SK-N-SH treated with all-trans-retinoic acid at 6 μM for 48 hours (cell line): ENCODE measurements at regions not wholly inside any gene's neighbourhood (a gene's known extent, or its start where the extent isn't known, plus 50 kb on each side); places are given as distances from the start of the nearest gene placed in this dataset.

Source experiments
- ATAC-seq: fragments of 200-7000 bp; cut with Tn5 transposase; 3 replicates; pipeline ENCODE4 v1.9.1; 2020; ENCODE audit warnings: mild to moderate bottlenecking, moderate library complexity
- ARNTL ChIP-seq: fragments of 450-650 bp; formaldehyde crosslinking; IDR thresholded peaks from 2 replicates; pipeline ENCODE4 v1.5.0; 2020; ENCODE audit warnings: low read depth, mild to moderate bottlenecking, moderate library complexity, borderline replicate concordance
- BACH2 ChIP-seq: fragments of 250-450 bp; sonication (Bioruptor Pico); IDR thresholded peaks from 2 replicates; pipeline ENCODE4 v1.9.0; 2021; ENCODE audit warnings: mild to moderate bottlenecking, borderline replicate concordance
- CREB5 ChIP-seq: fragments of 250-450 bp; sonication (Bioruptor Pico); IDR thresholded peaks from 2 replicates; pipeline ENCODE4 v1.5.1; 2020; ENCODE audit warnings: low read depth, mild to moderate bottlenecking, moderate library complexity
- CSDC2 ChIP-seq: fragments of 250-450 bp; sonication (Bioruptor Pico); IDR thresholded peaks from 2 replicates; pipeline ENCODE4 v1.5.0; 2020; ENCODE audit warnings: mild to moderate bottlenecking, moderate library complexity
- CSRNP3 ChIP-seq: fragments of 250-450 bp; sonication (Bioruptor Pico); IDR thresholded peaks from 2 replicates; pipeline ENCODE4 v1.5.1; 2021; ENCODE audit warnings: mild to moderate bottlenecking, moderate library complexity
- GLIS3 ChIP-seq: fragments of 250-450 bp; sonication (Bioruptor Pico); IDR thresholded peaks from 2 replicates; pipeline ENCODE4 v1.5.0; 2020; ENCODE audit warnings: mild to moderate bottlenecking, moderate library complexity
- ISL1 ChIP-seq: fragments of 250-450 bp; sonication (Bioruptor Pico); IDR thresholded peaks from 2 replicates; pipeline ENCODE4 v2.1.2; 2022; ENCODE audit warnings: mild to moderate bottlenecking, moderate library complexity
- OSR1 ChIP-seq: fragments of 250-450 bp; sonication (Bioruptor Pico); IDR thresholded peaks from 2 replicates; pipeline ENCODE4 v1.8.0; 2022; ENCODE audit warnings: moderate library complexity, mild to moderate bottlenecking, inconsistent platforms
- PATZ1 ChIP-seq: fragments of 250-450 bp; sonication (Bioruptor Pico); IDR thresholded peaks from 2 replicates; pipeline ENCODE4 v1.8.0; 2020; ENCODE audit warnings: mild to moderate bottlenecking, moderate library complexity, borderline replicate concordance
- POU6F1 ChIP-seq: fragments of 250-450 bp; sonication (Bioruptor Pico); IDR thresholded peaks from 2 replicates; pipeline ENCODE4 v1.8.0; 2021; ENCODE audit warnings: low read depth, mild to moderate bottlenecking, moderate library complexity, borderline replicate concordance
- PPARA ChIP-seq: fragments of 250-450 bp; sonication (Bioruptor Pico); IDR thresholded peaks from 2 replicates; pipeline ENCODE4 v1.5.0; 2020; ENCODE audit warnings: mild to moderate bottlenecking, borderline replicate concordance
- RARB ChIP-seq: fragments of 250-450 bp; sonication (Bioruptor Pico); IDR thresholded peaks from 2 replicates; pipeline ENCODE4 v1.8.0; 2021; ENCODE audit warnings: mild to moderate bottlenecking, moderate library complexity
- SNAI2 ChIP-seq: fragments of 250-450 bp; sonication (Bioruptor Pico); IDR thresholded peaks from 2 replicates; pipeline ENCODE4 v1.5.0; 2020; ENCODE audit warnings: mild to moderate bottlenecking, moderate library complexity
- TCF4 ChIP-seq: fragments of 250-450 bp; sonication (Bioruptor Pico); IDR thresholded peaks from 2 replicates; pipeline ENCODE4 v1.8.0; 2021; ENCODE audit warnings: mild to moderate bottlenecking, moderate library complexity, borderline replicate concordance
- TOX ChIP-seq: fragments of 250-450 bp; sonication (Bioruptor Pico); IDR thresholded peaks from 2 replicates; pipeline ENCODE4 v1.8.0; 2021; ENCODE audit warnings: mild to moderate bottlenecking, moderate library complexity, borderline replicate concordance
- ZFP3 ChIP-seq: fragments of 250-450 bp; sonication (Bioruptor Pico); IDR thresholded peaks from 2 replicates; pipeline ENCODE4 v1.5.0; 2020; ENCODE audit warnings: mild to moderate bottlenecking, moderate library complexity
- ZNF565 ChIP-seq: fragments of 450-650 bp; formaldehyde crosslinking; conservative IDR thresholded peaks from 2 replicates; pipeline ENCODE4 v1.5.0; 2020; ENCODE audit warnings: low read depth, mild to moderate bottlenecking, moderate library complexity
- ZNF70 ChIP-seq: fragments of 450-650 bp; formaldehyde crosslinking; IDR thresholded peaks from 2 replicates; pipeline ENCODE4 v1.5.0; 2020; ENCODE audit warnings: mild to moderate bottlenecking, moderate library complexity
- ZNF8 ChIP-seq: fragments of 450-650 bp; formaldehyde crosslinking; IDR thresholded peaks from 2 replicates; pipeline ENCODE4 v1.5.0; 2020; ENCODE audit warnings: mild to moderate bottlenecking, moderate library complexity
- TF ChIP-seq, protein P1 (sequence below): fragments of 250-450 bp; sonication (Bioruptor Pico); IDR thresholded peaks from 2 replicates; pipeline ENCODE4 v1.5.0; 2020; ENCODE audit warnings: mild to moderate bottlenecking, moderate library complexity

- no peak for ATAC-seq
- no peak for TF ChIP-seq PATZ1 (CRISPR knock-in tag)
- TF ChIP-seq, protein P1, sequence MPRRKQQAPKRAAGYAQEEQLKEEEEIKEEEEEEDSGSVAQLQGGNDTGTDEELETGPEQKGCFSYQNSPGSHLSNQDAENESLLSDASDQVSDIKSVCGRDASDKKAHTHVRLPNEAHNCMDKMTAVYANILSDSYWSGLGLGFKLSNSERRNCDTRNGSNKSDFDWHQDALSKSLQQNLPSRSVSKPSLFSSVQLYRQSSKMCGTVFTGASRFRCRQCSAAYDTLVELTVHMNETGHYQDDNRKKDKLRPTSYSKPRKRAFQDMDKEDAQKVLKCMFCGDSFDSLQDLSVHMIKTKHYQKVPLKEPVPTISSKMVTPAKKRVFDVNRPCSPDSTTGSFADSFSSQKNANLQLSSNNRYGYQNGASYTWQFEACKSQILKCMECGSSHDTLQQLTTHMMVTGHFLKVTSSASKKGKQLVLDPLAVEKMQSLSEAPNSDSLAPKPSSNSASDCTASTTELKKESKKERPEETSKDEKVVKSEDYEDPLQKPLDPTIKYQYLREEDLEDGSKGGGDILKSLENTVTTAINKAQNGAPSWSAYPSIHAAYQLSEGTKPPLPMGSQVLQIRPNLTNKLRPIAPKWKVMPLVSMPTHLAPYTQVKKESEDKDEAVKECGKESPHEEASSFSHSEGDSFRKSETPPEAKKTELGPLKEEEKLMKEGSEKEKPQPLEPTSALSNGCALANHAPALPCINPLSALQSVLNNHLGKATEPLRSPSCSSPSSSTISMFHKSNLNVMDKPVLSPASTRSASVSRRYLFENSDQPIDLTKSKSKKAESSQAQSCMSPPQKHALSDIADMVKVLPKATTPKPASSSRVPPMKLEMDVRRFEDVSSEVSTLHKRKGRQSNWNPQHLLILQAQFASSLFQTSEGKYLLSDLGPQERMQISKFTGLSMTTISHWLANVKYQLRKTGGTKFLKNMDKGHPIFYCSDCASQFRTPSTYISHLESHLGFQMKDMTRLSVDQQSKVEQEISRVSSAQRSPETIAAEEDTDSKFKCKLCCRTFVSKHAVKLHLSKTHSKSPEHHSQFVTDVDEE (CRISPR knock-in tag): no peak
- no peak for TF ChIP-seq CSDC2 (CRISPR knock-in tag)
- no peak for TF ChIP-seq BACH2 (CRISPR knock-in tag)
- no peak for TF ChIP-seq ZFP3 (CRISPR knock-in tag)
- no peak for TF ChIP-seq ISL1 (CRISPR knock-in tag)
- no peak for TF ChIP-seq OSR1 (CRISPR knock-in tag)
- no peak for TF ChIP-seq TOX (CRISPR knock-in tag)
- TF ChIP-seq CREB5 (CRISPR knock-in tag): no peak
- no peak for TF ChIP-seq PPARA (CRISPR knock-in tag)
- TF ChIP-seq POU6F1 (CRISPR knock-in tag): no peak
- no peak for TF ChIP-seq TCF4 (CRISPR knock-in tag)
- no peak for TF ChIP-seq ZNF70 (CRISPR knock-in tag)
- TF ChIP-seq CSRNP3 (CRISPR knock-in tag): no peak
- no peak for TF ChIP-seq ZNF565
- no peak for TF ChIP-seq GLIS3 (CRISPR knock-in tag)
- no peak for TF ChIP-seq ARNTL (CRISPR knock-in tag)
Measured at GRCh38 chr12:67911789-67912188, 77.5 kb upstream of the IFNG-AS1 start.

GRCh38 chr12:67915335-67915851, 73.9 kb upstream of the IFNG-AS1 start:
- TF ChIP-seq ARNTL (CRISPR knock-in tag): no peak
- no peak for TF ChIP-seq ZNF8
- TF ChIP-seq PPARA (CRISPR knock-in tag): no peak
- TF ChIP-seq ISL1 (CRISPR knock-in tag): no peak
- no peak for TF ChIP-seq CREB5 (CRISPR knock-in tag)
- no peak for TF ChIP-seq ZNF70 (CRISPR knock-in tag)
- TF ChIP-seq PATZ1 (CRISPR knock-in tag): no peak
- TF ChIP-seq TCF4 (CRISPR knock-in tag): no peak
- no peak for TF ChIP-seq SNAI2 (CRISPR knock-in tag)
- no peak for TF ChIP-seq RARB (CRISPR knock-in tag)
- TF ChIP-seq OSR1 (CRISPR knock-in tag): no peak
- no peak for ATAC-seq
